Endothelial cell of umbilical vein (primary cell): ENCODE measurements at regions not wholly inside any gene's neighbourhood (a gene's known extent, or its start where the extent isn't known, plus 50 kb on each side); places are given as distances from the start of the nearest gene placed in this dataset.
"Not testable (repeated sequence)": the region's sequence is repeated elsewhere in the genome, so short reads cannot be mapped to it uniquely, and the experiment has no call there.

Source experiments
- EZH2 ChIP-seq: IDR thresholded peaks from 2 replicates; pipeline ENCODE4 v1.6.1; 2012; ENCODE audit warnings: borderline replicate concordance, low read depth, mild to moderate bottlenecking, moderate library complexity, low read length, inconsistent platforms; ENCODE audit not compliant: severe bottlenecking
- FOS ChIP-seq: IDR thresholded peaks from 2 replicates; pipeline ENCODE4 v1.6.1; 2011; ENCODE audit warnings: mild to moderate bottlenecking, low read length, moderate library complexity, borderline replicate concordance; ENCODE audit not compliant: insufficient read depth
- MYC ChIP-seq: IDR thresholded peaks from one replicate; pipeline ENCODE4 v1.6.1; 2011; ENCODE audit warnings: mild to moderate bottlenecking, low read depth, low read length
- POLR2A ChIP-seq: IDR thresholded peaks from 2 replicates; pipeline ENCODE4 v1.6.1; 2012; ENCODE audit warnings: low read depth, mild to moderate bottlenecking, control low read depth, low read length
- POLR2AphosphoS5 ChIP-seq: IDR thresholded peaks from 2 replicates; pipeline ENCODE4 v1.6.1; 2012; ENCODE audit warnings: low read depth, mild to moderate bottlenecking, control low read depth, low read length, moderate library complexity; ENCODE audit not compliant: insufficient read depth
- TF ChIP-seq, protein P1 (sequence below), 2 donors: IDR thresholded peaks; 1 replicate in 1 of 2; 2 replicates in 1 of 2; pipeline ENCODE4 v1.5.1; 2011; ENCODE audit warnings: low read length in 2 of 2, mild to moderate bottlenecking in 2 of 2, moderate library complexity in 2 of 2, control low read depth in 1 of 2, inconsistent platforms in 1 of 2, low read depth in 1 of 2; ENCODE audit not compliant: insufficient read depth in 1 of 2; ENCODE audit errors: extremely low read depth in 1 of 2
- TF ChIP-seq, protein P2 (sequence below): IDR thresholded peaks from 2 replicates; pipeline ENCODE4 v1.6.1; 2011; ENCODE audit not compliant: insufficient read depth, insufficient read length

DNA sequence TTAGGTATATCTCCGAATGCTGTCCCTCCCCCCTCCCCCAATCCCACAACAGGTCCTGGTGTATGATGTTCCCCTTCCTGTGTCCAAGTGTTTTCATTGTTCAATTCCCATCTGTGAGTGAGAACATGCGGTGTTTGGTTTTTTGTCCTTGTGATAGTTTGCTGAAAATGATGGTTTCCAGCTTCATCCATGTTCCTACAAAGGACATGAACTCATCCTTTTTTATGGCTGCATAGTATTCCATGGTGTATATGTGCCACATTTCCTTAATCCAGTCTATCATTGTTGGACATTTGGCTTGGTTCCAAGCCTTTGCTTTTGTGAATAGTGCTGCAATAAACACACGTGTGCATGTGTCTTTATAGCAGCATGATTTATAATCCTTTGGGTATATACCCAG, 199.1 kb downstream of the CTH start:
- TF ChIP-seq, protein P1, sequence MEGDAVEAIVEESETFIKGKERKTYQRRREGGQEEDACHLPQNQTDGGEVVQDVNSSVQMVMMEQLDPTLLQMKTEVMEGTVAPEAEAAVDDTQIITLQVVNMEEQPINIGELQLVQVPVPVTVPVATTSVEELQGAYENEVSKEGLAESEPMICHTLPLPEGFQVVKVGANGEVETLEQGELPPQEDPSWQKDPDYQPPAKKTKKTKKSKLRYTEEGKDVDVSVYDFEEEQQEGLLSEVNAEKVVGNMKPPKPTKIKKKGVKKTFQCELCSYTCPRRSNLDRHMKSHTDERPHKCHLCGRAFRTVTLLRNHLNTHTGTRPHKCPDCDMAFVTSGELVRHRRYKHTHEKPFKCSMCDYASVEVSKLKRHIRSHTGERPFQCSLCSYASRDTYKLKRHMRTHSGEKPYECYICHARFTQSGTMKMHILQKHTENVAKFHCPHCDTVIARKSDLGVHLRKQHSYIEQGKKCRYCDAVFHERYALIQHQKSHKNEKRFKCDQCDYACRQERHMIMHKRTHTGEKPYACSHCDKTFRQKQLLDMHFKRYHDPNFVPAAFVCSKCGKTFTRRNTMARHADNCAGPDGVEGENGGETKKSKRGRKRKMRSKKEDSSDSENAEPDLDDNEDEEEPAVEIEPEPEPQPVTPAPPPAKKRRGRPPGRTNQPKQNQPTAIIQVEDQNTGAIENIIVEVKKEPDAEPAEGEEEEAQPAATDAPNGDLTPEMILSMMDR (IDR thresholded peaks at IDR 0.05; ENCODE audit: extremely low read depth in 1 of 2, insufficient read depth in 1 of 2, low read depth in 1 of 2, low read length in 2 of 2): not testable (repeated sequence)
- TF ChIP-seq POLR2A, POLR2AphosphoS5, EZH2, FOS, MYC: not testable (repeated sequence)
- TF ChIP-seq, protein P2, sequence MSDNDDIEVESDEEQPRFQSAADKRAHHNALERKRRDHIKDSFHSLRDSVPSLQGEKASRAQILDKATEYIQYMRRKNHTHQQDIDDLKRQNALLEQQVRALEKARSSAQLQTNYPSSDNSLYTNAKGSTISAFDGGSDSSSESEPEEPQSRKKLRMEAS: not testable (repeated sequence)
